Panc1 (cell line): ENCODE measurements at regions not wholly inside any gene's neighbourhood (a gene's known extent, or its start where the extent isn't known, plus 50 kb on each side); places are given as distances from the start of the nearest gene placed in this dataset.

Experiments used
- ATAC-seq: fragments of 200-7000 bp; cut with Tn5 transposase; 2 replicates; pipeline ENCODE4 v1.9.1; 2020; ENCODE audit warnings: mild to moderate bottlenecking, moderate library complexity
- BruUV-seq: library from RNA; stranded (reverse); fragments of 400-500 nt; replicated peaks from 2 replicates; lab custom pipeline; 2021; lab: Mats Ljungman, UMichigan
- CTCF ChIA-PET: fragments of 300-600 bp; sonication (Branson Sonifier 250); formaldehyde crosslinking; loops from one replicate; lab custom pipeline; 2022; ENCODE audit warnings: antibody characterized with exemption; lab: Charles Lee
- POLR2A ChIA-PET: fragments of 300-600 bp; sonication (Branson Sonifier 250); formaldehyde crosslinking; loops from one replicate; lab custom pipeline; 2022; ENCODE audit warnings: antibody characterized with exemption; lab: Charles Lee
- DNase-seq: peaks from one replicate; pipeline ENCODE4 v3.0.0-alpha.2; 2010; ENCODE audit warnings: low read depth, low spot score
- H3K27ac ChIP-seq: 2 replicates; pipeline ENCODE4 v1.5.1; 2011; ENCODE audit warnings: mild to moderate bottlenecking, low read length, inconsistent platforms
- H3K27me3 ChIP-seq: fragments of 200-500 bp; sonication (Bioruptor generic); 2 replicates; pipeline ENCODE4 v1.6.0; 2014; ENCODE audit warnings: low read length, inconsistent platforms; ENCODE audit not compliant: control insufficient read depth, insufficient read depth
- H3K36me3 ChIP-seq: fragments of 200-500 bp; sonication (Bioruptor generic); 2 replicates; pipeline ENCODE4 v1.5.1; 2014; ENCODE audit warnings: inconsistent platforms, mild to moderate bottlenecking, low read length, moderate library complexity; ENCODE audit not compliant: control insufficient read depth, insufficient read depth
- H3K4me1 ChIP-seq: 2 replicates; pipeline ENCODE4 v1.5.1; 2011; ENCODE audit warnings: inconsistent platforms, mild to moderate bottlenecking, low read length, moderate library complexity; ENCODE audit not compliant: control insufficient read depth, insufficient read depth
- H3K4me3 ChIP-seq, 2 experiments: 2 replicates each; pipeline ENCODE4 v1.5.1; 2011 to 2012; ENCODE audit warnings: low read depth in 2 of 2, low read length in 2 of 2, mild to moderate bottlenecking in 2 of 2, inconsistent platforms in 1 of 2, moderate library complexity in 1 of 2
- H3K9me3 ChIP-seq: fragments of 200-500 bp; sonication (Bioruptor generic); 2 replicates; pipeline ENCODE4 v1.5.1; 2014; ENCODE audit warnings: low read depth, mild to moderate bottlenecking, inconsistent platforms, low read length, moderate library complexity; ENCODE audit not compliant: control insufficient read depth, insufficient read depth
- CTCF ChIP-seq: fragments of 450-650 bp; IDR thresholded peaks from 2 replicates; pipeline ENCODE4 v1.5.1; 2017; ENCODE audit warnings: mild to moderate bottlenecking
- POLR2AphosphoS5 ChIP-seq: IDR thresholded peaks from 2 replicates; pipeline ENCODE4 v1.6.1; 2012; ENCODE audit warnings: mild to moderate bottlenecking, low read depth, low read length, moderate library complexity
- REST ChIP-seq, 2 experiments: IDR thresholded peaks; 2 replicates each; pipeline ENCODE4 v1.6.1; 2011 to 2012; ENCODE audit warnings: low read depth in 2 of 2, control low read depth in 1 of 2, low read length in 1 of 2, mild to moderate bottlenecking in 1 of 2, moderate library complexity in 1 of 2; ENCODE audit not compliant: insufficient read depth in 1 of 2
- SIN3A ChIP-seq: IDR thresholded peaks from 2 replicates; pipeline ENCODE4 v1.6.1; 2012; ENCODE audit warnings: low read depth, mild to moderate bottlenecking, low read length, moderate library complexity, borderline replicate concordance; ENCODE audit not compliant: insufficient read depth
- TCF7L2 ChIP-seq: IDR thresholded peaks from 2 replicates; pipeline ENCODE4 v1.6.1; 2011; ENCODE audit warnings: mild to moderate bottlenecking, low read depth, low read length, inconsistent platforms
- in situ Hi-C: cut with HindIII; loops from 2 replicates; pipeline ENCODE4 v1.10.0; 2016; ENCODE audit warnings: low sequenced_read_pairs, low pct_unique_long_range_greater_than_20kb
- intact Hi-C: fragments of 100-400 bp; cut with micrococcal nuclease; formaldehyde crosslinking; loops from one replicate; pipeline ENCODE4 v1.10.0; 2022; ENCODE audit not compliant: unreplicated experiment

- CTCF ChIA-PET = no interaction called here
- TF ChIP-seq REST (IDR thresholded peaks at IDR 0.05; ENCODE audit: insufficient read depth in 1 of 2, low read depth in 2 of 2, low read length in 1 of 2) (no peak), SIN3A (no peak), CTCF (no peak), POLR2AphosphoS5 (no peak), TCF7L2 (no peak)
Measured at GRCh38 chr1:5495596-5496410, 496.4 kb downstream of the NPHP4 start.

GRCh38 chr1:5494518-5494917 is 497.7 kb downstream of the NPHP4 start:
- intact Hi-C loops = no loop called here

More at GRCh38 chr1:5495596-5496410, 496.4 kb downstream of the NPHP4 start:
- ATAC-seq (no peak), DNase-seq (no peak)
- Histone ChIP-seq H3K36me3 (no peaks in the 10 kb centered on the region), H3K27me3 (peaks cover 12% of the 10 kb centered on the region), H3K4me3 (no peak overlapping the region), H3K27ac (no peak overlapping the region), H3K9me3 (no peaks in the 10 kb centered on the region), H3K4me1 (no peaks in the 10 kb centered on the region)
- intact Hi-C loops (no loop called here), in situ Hi-C loops (no loop called here)
- BruUV-seq = no TSS peak
- POLR2A ChIA-PET = no interaction called here

More at GRCh38 chr1:5494518-5494917, 497.7 kb downstream of the NPHP4 start:
- Histone ChIP-seq H3K4me3 (no peak overlapping the region), H3K4me1 (no peaks in the 10 kb centered on the region), H3K9me3 (no peaks in the 10 kb centered on the region), H3K27me3 (peaks cover 12% of the 10 kb centered on the region), H3K27ac (no peak overlapping the region), H3K36me3 (no peaks in the 10 kb centered on the region)
- DNase-seq = no peak
- in situ Hi-C loops = no loop called here
- CTCF ChIA-PET = no interaction called here
- POLR2A ChIA-PET = no interaction called here
- no TSS peak for BruUV-seq
- ATAC-seq = no peak
- TF ChIP-seq TCF7L2 (no peak), CTCF (no peak), SIN3A (no peak), REST (IDR thresholded peaks at IDR 0.05; ENCODE audit: insufficient read depth in 1 of 2, low read depth in 2 of 2, low read length in 1 of 2) (no peak), POLR2AphosphoS5 (no peak)
